ENCODE measurements at regions not wholly inside any gene's neighbourhood (a gene's known extent, or its start where the extent isn't known, plus 50 kb on each side); places are given as distances from the start of the nearest gene placed in this dataset.

- no peak overlapping the region for H3K9ac ChIP-seq (ENCODE audit: insufficient read depth in 1 of 2, low read length in 2 of 2)
Measured at GRCh38 chr7:47691988-47692387, 110.1 kb upstream of the TNS3 start.

GRCh38 chr7:47690902-47691558 is 109.1 kb upstream of the TNS3 start:
- Histone ChIP-seq H3K4me3 (no peak overlapping the region), H3K9ac (ENCODE audit: insufficient read depth in 1 of 2, low read length in 2 of 2) (no peak overlapping the region), H3K4me1 (ENCODE audit: control insufficient read depth in 5 of 5, insufficient read depth in 5 of 5, low read length in 5 of 5) (peaks cover 0 to 4% (median 0%) of the 10 kb centered on the region in 5 donors), H3K9me3 (ENCODE audit: control insufficient read depth in 4 of 4, insufficient read depth in 3 of 4, low read length in 3 of 4) (no peaks in the 10 kb centered on the region), H3K27ac (ENCODE audit: low read depth in 1 of 2, low read length in 1 of 2) (no peak overlapping the region), H3K36me3 (ENCODE audit: control insufficient read depth in 4 of 4, insufficient read depth in 4 of 4, low read length in 4 of 4) (no peaks in the 10 kb centered on the region), H3K27me3 (ENCODE audit: control insufficient read depth in 3 of 3, insufficient read depth in 3 of 3, low read length in 2 of 3) (no peaks in the 10 kb centered on the region)
- 66 to 76% methylated on average over 3 of the region's 3 CpGs for WGBS, 2 donors
- ATAC-seq (ENCODE audit: insufficient read depth, low FRiP score) = no peak
- no peak for TF ChIP-seq CTCF (IDR thresholded peaks at IDR 0.05; ENCODE audit: control extremely low read depth, extremely low read depth)
- DNase-seq = peak in 2 of 3 donors; percentile 61 to 80

More at GRCh38 chr7:47691988-47692387, 110.1 kb upstream of the TNS3 start:
- no peaks in the 10 kb centered on the region for H3K27me3 ChIP-seq (ENCODE audit: control insufficient read depth in 3 of 3, insufficient read depth in 3 of 3, low read length in 2 of 3)
- DNase-seq (no peak), ATAC-seq (ENCODE audit: insufficient read depth, low FRiP score) (no peak)
- no peak for TF ChIP-seq CTCF (IDR thresholded peaks at IDR 0.05; ENCODE audit: control extremely low read depth, extremely low read depth)
- H3K4me3 ChIP-seq = no peak overlapping the region
- H3K27ac ChIP-seq (ENCODE audit: low read depth in 1 of 2, low read length in 1 of 2) = no peak overlapping the region
- H3K4me1 ChIP-seq (ENCODE audit: control insufficient read depth in 5 of 5, insufficient read depth in 5 of 5, low read length in 5 of 5) = peaks cover 0 to 4% (median 0%) of the 10 kb centered on the region in 5 donors
- no peaks in the 10 kb centered on the region for H3K9me3 ChIP-seq (ENCODE audit: control insufficient read depth in 4 of 4, insufficient read depth in 3 of 4, low read length in 3 of 4)
- no peaks in the 10 kb centered on the region for H3K36me3 ChIP-seq (ENCODE audit: control insufficient read depth in 4 of 4, insufficient read depth in 4 of 4, low read length in 4 of 4)

- Histone ChIP-seq H3K9ac (ENCODE audit: insufficient read depth in 1 of 2, low read length in 2 of 2) (no peak overlapping the region), H3K9me3 (ENCODE audit: control insufficient read depth in 4 of 4, insufficient read depth in 3 of 4, low read length in 3 of 4) (no peaks in the 10 kb centered on the region), H3K27ac (ENCODE audit: low read depth in 1 of 2, low read length in 1 of 2) (no peak overlapping the region), H3K4me1 (ENCODE audit: control insufficient read depth in 5 of 5, insufficient read depth in 5 of 5, low read length in 5 of 5) (peaks cover 0 to 6% (median 0%) of the 10 kb centered on the region in 5 donors), H3K36me3 (ENCODE audit: control insufficient read depth in 4 of 4, insufficient read depth in 4 of 4, low read length in 4 of 4) (no peaks in the 10 kb centered on the region), H3K4me3 (no peak overlapping the region), H3K27me3 (ENCODE audit: control insufficient read depth in 3 of 3, insufficient read depth in 3 of 3, low read length in 2 of 3) (no peaks in the 10 kb centered on the region)
- WGBS, 2 donors = 79 to 83% methylated on average over 4 of the region's 4 CpGs
- no peak for ATAC-seq (ENCODE audit: insufficient read depth, low FRiP score)
- no peak for DNase-seq
- TF ChIP-seq CTCF (IDR thresholded peaks at IDR 0.05; ENCODE audit: control extremely low read depth, extremely low read depth) = no peak
Measured at GRCh38 chr7:47689558-47689957, 107.6 kb upstream of the TNS3 start.

Data from lung (tissue), 11 donors.